CD4-positive, alpha-beta T cell treated with Interleukin-4 for 4 hours (primary cell): ENCODE measurements at regions not wholly inside any gene's neighbourhood (a gene's known extent, or its start where the extent isn't known, plus 50 kb on each side); places are given as distances from the start of the nearest gene placed in this dataset.

ENCODE experiments used
- DNase-seq: peaks from one replicate; pipeline ENCODE4 v3.0.0-alpha.2; 2020

DNA sequence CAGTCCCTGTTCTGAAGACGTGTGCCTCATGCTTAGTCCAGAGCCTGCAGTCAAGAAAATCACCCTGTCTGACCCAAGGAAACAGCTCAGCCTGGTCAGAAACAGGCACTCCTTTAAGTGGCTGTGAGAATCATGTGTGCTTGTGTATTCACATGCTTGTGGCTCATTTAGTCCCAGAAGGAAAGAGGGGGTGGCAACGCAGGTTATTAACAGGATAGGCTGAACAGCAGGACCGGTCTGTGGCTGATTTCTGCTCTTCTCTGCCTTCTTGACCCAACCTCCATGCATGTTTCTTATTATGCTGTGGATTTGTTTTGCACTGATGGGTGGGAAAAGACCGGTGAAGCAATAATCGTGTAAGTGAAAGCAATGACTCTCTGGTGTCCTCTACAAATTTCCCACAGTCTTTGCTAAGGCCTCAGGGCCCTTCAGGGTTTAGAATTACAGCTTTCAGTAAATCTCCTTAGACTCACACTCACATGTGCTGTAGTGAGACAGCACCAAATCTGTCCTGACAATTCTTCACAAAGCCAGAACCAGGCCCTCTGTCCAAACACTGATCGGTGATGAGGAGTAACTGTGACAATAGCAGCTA is 288.1 kb downstream of the ETS1 start:
- no peak for DNase-seq

DNA sequence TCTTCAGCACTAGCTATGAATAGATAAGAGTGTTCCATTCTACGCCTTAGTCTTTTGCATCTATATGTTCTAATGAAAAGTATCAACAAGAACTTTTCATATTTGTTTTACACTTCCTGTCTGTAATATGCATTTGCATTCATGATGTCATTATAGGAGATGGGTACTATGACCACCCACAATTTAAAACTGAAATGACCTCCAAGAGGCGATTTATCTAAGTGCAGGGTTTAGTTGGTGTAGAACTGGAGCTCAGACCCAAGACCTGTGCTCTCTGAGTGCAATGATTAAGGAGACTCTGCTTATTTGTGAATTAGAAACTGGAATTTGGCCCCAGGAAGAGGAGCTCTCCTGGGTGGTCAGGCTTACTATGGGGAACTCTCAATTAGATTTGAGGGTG is 289.1 kb downstream of the ETS1 start:
- no peak for DNase-seq

DNA sequence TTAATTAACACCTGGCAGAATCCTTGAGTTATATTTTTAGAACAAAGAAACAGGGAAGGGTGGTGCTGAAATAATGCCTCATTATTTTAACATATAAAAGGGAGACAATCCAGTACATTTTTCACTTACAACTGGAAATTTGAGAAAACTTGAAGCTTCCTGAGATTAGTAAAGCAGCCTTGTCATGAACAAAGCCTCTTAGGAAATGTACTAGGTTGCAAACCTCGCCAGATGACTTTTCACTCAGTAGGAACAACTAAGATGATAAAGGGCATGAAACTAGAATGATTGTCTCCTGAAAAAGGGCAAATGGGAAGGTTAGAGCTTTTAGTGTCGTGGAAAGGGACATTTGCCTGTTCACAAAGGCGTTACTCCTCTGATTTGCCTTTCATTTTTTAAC is 289.6 kb downstream of the ETS1 start:
- DNase-seq, result no peak

DNA sequence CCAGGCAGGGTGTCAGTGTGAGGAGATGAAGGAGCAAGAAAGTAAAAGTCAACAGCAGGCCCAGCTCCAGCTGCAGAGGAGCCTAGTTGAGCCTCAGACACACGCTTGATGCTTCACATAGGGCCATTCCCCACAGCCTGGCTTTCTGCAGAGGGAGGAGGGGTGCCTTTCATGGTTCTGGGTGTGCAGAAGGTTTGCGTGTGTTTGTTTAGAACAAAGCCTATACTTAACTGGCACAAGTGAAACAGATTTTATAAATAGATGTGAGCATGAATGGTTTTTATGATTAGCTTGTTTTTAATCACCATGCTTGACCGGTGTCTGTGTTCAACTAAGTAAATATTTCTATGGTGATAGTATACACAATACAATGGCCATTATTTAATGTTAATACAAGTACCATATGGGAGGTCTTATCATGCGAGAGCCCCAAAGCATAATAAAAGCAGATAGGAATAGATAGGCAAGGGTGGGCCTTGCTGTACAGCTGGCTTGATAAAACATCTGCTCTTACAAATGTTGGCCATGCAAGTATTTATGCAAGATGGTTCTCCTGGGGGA is 290.2 kb downstream of the ETS1 start:
- DNase-seq, result peak; percentile 41

DNA sequence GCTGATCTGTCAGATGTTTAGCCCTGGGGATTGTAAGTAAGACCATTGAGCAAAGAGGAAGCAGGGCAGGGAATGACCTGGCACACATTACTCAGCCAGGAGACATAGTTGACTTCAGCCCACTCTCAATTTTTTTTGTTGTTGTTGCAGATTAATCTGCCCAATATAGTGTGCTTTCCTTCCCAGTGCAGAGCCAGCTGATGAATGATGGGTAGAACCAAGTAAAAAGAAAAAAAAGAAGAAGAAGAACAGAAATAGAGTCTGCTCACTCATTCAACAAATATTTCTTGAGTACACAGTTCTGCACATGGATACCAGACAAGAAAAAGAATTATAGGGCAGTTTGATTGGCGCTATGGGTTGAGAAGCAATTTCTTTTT is 292.7 kb downstream of the ETS1 start:
- no peak for DNase-seq

DNA sequence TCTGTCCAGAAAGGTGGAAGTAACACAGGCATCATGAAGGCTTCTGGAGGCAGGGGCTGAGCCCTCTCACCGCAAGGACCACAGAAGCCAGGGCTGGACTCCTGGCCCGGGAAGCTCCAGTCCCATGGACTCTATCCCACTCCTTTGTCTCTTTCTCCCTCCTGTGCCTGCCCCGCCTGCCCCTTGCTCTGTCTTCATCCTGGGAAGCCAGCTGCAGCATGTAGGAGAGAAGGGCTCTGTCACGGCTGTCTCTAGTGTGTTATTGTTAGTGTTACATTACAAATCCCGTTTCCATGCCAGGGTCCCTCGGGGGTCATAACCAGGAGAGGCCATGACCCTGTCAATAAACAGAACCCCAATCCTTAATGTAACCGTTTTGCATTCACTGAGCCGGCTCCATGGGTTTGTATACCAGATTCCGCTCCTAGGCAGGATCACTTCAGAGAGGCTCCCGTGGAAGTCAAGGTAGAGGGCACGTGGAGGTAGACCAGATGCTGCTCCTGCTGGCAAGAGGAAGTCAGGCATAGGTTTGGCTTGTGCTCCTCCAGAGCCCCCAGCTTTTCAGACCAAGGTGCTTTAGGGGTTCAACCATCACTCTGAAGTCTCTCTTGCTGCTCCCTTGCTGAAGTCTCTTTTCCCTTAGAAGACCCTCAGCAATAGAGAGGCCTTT is 293.2 kb downstream of the ETS1 start:
- DNase-seq, result no peak

DNA sequence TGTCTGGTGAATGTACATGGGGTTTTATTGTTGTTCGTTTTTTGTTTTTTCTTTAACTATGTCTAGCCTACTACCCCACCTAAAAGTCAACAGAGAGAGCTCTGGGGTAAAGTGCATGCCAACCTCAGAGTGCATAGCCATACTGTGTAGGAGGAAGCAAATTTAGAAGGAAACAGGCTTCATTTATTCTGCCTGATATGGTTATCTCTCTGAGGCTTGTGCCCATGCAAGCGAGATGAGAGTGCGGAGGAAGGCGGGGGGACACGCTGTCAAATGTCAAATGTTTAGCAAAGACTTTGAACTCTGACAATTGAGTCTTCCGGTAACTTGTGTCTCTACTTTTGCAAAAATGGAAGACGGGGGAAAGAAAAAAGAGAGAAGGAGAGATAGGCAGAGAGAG is 295.5 kb downstream of the ETS1 start:
- DNase-seq, result peak; percentile 84

DNA sequence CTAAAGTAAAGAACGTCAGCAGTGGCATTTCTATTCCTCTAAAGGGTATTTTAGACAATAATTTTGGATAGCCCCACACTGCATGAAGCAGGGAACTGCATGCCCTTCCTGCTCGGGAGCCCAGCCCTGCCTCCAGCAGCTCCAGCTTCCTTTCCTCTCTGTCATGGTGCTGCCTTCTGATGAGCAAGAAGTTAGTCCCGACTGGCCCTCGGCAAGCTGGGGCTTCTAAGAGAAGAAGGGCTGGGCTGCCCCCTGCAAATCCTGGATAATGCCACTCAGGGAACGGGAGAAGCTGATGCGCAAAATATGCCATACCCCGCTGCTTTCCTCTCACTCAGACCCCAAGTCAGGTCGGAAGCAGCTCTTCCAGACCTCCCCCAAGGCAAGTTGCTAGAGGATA is 296.4 kb downstream of the ETS1 start:
- no peak for DNase-seq

DNA sequence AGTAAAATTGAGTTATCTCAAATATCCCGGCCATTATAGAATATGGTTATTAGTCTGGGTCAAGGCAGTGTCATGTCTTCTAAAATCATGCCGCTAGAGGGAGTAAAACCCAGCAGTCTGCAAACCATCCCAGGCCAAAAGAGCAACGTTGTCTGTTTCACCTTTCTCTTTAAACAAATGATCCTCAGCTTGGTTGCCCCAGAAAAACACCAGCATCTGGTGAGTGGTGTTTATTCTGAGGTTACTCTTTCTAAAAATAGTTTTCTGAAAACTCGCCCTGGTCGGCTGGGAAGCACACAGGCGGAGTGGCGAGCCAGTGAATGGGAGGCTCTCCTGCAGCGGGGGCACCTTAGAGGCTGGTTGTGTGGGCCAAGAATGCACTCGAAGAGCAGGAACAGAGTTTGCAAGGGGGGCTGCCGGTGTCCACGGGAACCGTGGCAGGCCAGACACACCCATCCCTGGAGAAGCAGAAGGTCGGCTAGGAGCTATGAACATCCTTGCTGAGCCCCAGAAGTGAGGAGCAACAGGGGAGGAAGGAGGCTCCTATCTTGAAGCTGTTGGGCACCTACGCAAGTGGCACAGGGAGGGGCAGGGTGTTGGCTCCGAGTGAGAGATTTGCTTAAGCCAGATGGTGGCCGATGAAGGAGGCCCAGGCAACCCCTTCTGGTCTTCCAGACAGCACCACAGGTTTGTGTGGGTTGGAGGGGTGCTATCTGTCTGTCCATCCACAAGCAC is 297.1 kb downstream of the ETS1 start:
- peak; percentile 95 for DNase-seq

DNA sequence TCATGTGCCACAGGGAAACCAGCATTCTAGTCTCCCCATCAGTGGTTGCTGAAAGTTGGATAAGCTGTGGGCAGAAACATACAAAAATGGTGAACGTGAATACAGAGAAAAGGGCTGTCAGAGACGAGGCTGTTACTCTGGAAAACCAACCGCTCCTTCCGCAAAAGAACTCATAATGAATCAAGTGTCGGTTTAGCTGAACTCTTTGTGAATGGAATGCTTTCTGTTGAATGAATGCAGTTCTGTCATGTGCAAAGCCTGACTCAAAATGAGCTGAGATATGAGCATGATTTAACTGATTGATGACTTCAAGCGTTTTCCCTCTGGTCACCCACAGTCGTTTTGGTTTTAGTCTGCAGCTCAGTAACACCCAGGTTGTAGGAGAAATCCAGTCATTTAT is 298.3 kb downstream of the ETS1 start:
- peak; percentile 67 for DNase-seq

DNA sequence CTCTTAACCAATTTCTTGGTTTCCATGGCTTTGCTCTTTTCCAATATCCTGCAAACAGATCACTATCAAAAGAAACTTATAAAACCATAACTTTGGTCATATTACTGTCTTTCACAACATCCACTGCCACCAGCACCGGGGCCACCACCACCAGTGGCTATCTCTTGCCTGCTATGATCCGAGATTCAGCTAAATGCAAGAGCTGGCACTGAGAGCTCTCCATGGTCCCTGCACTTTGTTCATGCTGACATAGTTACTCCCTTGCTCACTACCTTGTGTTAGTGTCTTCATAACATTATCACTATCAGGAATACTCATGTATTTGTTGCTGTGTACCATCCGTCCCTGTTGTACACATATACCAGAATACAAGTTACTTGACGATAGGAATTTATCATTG is 299.0 kb downstream of the ETS1 start:
- no peak for DNase-seq

DNA sequence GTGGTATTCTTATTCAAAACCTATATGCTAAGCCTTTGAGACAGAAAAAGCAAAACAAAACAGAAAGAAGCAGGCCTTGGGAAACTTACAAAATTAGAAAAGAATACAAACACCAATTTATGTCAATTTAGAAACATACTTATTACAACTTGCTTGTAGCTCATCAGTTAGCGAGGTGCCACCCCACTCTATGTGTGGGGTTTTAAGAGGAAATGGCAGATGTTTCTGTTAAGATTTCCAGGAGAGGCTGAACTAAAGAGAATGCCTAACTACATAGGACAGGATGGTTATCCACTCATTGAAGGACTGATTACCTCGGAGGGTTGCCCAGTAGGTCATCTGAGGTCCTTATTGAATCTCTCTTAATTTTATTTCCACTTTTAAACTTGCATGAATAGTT is 302.0 kb downstream of the ETS1 start:
- DNase-seq, result peak; percentile 41

DNA sequence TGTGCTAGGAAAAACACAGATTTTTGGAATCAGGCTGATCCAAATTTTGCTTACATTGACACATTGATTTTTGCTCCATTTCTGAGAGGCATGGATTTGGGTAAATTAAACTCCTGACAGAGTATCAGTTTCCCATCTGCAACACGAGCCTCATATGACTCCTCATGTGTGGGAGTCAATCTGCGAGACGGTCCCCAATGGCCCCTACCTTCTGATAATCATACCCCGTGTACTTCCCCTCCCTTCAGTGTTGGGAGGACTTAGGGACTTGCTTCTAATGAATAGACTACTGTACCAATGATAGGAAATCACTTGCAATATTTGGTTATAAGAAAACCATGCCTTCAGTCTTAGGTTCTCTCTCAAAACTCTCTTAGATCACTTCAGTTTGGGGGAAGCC is 302.7 kb downstream of the ETS1 start:
- DNase-seq, result no peak

DNA sequence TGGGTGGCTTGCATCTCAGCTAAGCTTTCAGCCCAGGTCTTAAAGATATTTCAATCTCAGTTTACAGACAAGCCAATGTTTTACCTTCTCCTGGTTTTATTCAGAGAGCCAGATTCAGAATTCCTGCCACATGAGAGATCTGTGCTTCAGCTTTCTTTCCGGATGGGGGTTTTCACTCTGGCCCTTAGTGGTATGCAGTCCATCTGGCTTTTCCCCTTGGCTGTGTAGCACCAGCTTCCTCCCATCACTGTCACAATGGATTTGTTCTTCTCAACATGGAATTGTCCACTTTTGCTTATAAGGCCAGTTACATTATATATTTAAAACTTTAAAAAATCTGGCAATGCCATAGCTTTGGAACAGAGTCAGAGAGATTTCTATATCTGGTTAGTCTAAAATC is 303.9 kb downstream of the ETS1 start:
- DNase-seq, result no peak

DNA sequence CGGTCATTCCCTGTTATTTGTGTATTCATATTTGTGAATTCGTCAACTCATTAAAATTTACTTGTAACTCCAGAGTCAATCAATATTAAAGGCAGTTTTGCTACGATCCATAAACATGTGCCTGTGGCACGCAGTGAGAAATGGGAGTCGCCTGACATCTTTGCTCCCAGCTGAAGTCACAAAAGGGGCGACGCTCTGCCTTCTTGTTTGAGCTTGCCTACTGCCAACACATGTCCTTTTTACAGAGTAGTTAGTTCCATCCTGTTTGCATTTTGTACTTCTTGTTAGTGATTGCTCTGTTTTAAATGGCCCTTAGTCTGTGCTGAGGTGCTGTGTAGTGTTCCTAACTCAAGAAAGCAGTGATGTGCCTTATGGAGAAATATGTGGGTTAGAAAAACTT is 305.3 kb downstream of the ETS1 start:
- no peak for DNase-seq

DNA sequence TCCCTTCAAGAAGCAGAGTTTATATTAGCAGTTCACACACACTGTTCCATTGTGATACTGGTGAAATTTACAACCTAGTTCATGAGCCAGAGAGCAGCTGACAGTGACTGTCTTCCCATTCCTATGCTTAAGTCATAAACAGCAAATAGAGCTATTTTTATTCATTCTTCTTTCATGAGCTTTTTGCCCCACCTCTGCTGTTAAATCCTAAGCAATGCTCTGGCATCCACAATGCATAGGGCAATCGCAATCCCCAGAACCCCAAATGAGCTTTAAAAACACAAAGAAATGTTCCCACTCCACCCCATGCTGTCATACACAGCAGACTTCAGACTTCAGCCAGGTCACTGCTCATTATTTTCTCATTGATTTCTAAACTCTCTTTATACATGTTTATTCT is 307.5 kb downstream of the ETS1 start:
- no peak for DNase-seq

DNA sequence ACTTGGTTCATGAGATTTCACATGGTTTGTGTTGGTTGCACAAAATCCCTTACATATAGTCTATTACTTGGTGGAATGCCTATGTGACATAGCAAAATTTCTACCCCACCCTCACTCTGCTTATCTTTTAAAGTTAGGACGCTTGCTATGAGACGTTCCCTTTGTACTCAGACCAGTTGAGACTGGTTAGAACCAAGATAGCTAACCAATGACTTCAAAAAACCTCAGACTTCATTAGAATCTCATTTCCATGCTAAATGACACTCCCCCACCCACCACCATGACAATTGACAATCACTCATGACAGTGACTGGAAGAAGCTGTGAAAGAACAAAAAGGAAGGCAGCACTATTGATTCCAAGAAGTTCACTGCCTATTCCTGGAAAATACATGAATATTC is 313.6 kb downstream of the ETS1 start:
- DNase-seq, result no peak

DNA sequence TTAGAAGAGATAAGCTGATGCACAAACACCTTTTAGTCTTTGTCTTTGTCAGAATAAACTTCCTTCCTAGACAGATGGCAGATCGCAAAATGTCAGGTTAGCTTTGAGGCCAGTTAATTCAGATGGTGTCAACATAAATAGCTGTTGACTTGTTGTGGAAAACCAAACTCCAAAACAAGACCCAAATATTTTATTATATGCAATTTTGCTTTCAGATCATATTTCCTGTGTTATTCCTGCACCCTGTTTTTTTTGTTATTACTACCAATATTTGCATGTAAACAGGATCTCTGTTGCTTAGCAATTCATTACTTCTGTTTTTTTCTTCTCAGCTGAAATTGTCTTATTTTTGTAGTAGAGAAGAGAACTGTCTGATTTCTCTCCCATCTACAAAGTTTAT is 316.0 kb downstream of the ETS1 start:
- DNase-seq, result peak; percentile 76

DNA sequence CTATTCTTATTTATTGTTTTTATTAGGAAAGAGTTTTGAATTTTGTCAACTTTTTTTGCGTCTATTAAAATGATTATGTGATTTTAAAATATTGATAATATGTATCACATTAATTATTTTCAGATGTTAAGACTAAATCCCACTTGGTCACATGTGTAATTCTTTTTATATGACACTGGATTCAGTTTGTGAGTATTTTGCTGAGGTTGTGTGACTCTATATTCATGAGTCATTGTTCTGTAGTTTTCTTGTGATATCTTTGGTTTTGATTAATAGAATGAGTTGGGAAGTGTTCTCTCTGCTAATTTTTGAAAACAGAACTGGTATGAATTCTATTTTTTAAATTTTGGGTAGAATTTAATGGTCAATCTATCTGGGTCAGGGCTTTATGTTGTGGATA is 317.9 kb downstream of the ETS1 start:
- no peak for DNase-seq

DNA sequence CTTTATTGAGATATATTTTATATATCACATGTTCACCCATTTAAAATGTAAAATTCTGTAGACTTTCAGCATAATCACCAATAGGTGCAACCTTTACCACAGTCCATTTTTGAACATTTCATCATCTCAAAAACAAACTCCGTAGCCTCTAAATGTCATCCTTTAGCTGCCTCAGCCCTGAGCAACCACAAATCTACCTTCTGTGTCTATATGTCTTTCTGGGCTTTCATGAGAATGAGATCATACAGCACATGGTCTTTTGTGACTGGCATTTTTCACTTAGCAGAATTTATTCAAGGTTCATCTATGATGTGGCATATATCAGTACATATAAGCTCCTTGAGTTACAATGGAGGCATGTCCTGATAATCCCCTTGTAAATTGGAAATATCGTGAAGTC is 320.5 kb downstream of the ETS1 start:
- no peak for DNase-seq

DNA sequence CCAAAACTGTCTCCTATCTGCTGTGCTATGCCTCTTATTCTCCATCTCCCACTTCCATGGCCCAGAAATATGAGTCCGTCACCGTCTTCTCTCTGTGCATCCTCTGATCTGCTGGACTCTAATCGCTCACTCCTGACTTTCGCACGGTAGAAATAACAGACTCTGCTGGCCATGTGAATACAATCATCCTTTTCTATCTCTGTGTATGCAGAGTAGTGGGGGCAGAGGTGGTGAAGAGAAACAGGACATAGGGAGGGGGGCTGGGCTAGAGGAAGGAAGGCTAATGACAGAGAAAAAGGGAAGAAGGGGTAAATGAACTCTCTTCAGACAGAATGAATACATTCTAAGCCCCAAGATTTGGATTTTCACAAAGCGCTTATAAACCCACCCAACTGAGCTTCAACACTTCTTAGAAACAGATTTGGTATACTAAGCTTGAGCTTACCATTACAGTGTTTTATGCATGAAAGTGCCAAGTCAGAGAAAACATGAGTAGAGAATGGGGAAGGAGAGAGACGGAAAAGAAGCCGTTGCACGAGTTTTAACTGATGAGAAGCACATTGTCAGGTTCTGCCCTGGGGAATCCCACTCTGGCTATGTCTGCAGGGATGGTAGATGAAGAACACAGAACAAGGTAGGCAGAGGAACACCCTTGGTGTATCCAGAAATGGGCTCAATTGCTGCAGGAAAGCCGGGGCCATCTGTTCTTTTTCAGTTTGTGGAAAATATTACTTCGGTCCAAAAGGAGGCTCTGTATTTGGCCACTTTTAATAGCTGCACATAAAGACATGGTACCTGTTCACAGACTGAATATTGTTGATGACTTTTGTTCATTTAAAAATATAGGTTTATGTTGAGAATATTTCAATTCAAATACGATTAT is 324.7 kb downstream of the ETS1 start:
- DNase-seq, result no peak

DNA sequence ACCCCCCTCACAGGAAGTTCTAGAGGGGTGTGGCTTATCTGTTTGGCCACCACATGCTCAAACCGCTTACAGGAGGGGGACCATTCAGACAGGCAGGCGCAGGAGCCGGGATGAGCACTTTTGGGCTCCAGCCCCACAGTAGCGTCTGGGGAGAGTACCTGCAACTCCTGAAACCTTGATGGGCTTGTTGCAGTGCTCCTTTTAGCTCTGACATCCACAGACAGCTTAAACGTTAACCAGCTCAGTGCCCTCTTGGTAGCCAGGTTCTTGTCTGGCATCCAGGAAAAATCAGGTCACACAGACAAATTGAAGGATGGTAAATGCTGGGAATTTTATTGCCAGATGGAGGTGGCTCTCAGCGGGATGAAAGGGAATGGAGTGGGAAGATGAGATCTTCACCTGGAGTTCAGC is 326.3 kb downstream of the ETS1 start:
- no peak for DNase-seq

DNA sequence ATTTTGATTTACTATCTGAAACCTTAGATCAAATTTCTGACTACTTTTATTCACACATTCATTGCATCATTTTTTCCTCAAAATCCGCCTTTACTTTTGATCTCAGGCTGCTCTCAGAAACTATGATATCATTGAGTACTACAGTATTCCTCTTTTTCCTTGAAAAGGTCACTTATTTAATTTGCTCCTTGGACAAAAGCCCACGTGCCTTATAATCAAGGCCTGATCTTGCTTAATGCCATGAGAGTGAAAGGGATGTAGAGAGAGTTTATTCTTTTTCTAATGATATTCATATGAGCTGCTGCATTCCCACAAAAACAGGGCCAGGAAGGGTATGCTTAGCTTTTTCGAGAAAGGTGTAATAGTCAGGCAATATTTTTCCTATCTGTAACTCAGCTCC is 327.0 kb downstream of the ETS1 start:
- DNase-seq, result no peak
